Coronary artery (tissue), 2 donors: ENCODE measurements at regions not wholly inside any gene's neighbourhood (a gene's known extent, or its start where the extent isn't known, plus 50 kb on each side); places are given as distances from the start of the nearest gene placed in this dataset.

Experiments
- DNase-seq: peaks from one replicate; pipeline ENCODE4 v3.0.0-alpha.2; 2017; ENCODE audit warnings: low spot score
- H3K27ac ChIP-seq, 2 donors: fragments of 200-600 bp; sonication (generic); one replicate each; pipeline ENCODE4 v1.5.1; 2016 to 2019
- H3K4me3 ChIP-seq: fragments of 200-600 bp; sonication (generic); 2 replicates; pipeline ENCODE4 v1.5.1; 2016; ENCODE audit warnings: mild to moderate bottlenecking, moderate library complexity
- TF ChIP-seq, protein P1 (sequence below): fragments of 200-600 bp; sonication (generic); IDR thresholded peaks from one replicate; pipeline ENCODE4 v1.5.1; 2019; ENCODE audit warnings: antibody characterized with exemption

DNA sequence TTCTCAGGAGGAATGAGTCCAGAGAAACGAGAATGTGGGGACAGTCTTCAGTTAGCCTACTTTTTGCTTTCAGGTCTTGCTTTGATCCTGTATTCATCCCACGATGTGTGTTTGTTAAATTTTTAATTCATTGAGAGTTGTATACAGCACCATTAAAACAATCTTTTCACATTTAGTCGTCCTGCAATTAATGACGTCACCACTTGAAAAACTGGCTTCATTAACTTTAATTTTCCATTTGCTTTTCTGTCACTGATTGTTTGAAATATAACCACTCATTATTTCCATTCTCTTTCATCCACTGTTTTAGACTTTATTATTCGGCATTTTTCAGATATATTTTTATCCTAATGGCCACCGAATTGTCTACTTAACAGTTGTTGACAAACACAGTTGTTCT lies 146.9 kb downstream of the TFEC start:
- no peak for DNase-seq
- TF ChIP-seq, protein P1, sequence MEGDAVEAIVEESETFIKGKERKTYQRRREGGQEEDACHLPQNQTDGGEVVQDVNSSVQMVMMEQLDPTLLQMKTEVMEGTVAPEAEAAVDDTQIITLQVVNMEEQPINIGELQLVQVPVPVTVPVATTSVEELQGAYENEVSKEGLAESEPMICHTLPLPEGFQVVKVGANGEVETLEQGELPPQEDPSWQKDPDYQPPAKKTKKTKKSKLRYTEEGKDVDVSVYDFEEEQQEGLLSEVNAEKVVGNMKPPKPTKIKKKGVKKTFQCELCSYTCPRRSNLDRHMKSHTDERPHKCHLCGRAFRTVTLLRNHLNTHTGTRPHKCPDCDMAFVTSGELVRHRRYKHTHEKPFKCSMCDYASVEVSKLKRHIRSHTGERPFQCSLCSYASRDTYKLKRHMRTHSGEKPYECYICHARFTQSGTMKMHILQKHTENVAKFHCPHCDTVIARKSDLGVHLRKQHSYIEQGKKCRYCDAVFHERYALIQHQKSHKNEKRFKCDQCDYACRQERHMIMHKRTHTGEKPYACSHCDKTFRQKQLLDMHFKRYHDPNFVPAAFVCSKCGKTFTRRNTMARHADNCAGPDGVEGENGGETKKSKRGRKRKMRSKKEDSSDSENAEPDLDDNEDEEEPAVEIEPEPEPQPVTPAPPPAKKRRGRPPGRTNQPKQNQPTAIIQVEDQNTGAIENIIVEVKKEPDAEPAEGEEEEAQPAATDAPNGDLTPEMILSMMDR = no peak
- Histone ChIP-seq H3K27ac (no peak overlapping the region), H3K4me3 (no peak overlapping the region)

DNA sequence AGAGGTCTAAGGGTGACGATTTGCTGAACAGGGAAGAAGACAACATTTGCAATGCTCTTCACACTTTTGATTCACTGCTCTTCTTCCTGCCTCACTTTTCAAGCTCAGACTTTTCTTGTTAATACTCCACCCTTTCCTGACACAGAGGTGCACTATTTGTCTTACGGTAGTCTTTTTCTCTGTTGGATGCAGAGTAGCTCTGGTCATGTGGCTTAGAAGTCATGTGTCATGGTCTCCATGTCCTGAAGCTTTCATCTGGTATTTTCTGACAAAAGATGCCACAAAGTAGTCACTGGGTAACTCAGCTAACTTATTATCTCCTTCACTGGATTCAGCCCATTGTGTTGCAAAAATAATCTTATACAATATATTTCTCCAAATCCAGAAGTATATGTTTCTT lies 149.1 kb downstream of the TFEC start:
- Histone ChIP-seq H3K27ac (no peak overlapping the region), H3K4me3 (no peak overlapping the region)
- no peak for DNase-seq
- TF ChIP-seq, protein P1 = no peak

DNA sequence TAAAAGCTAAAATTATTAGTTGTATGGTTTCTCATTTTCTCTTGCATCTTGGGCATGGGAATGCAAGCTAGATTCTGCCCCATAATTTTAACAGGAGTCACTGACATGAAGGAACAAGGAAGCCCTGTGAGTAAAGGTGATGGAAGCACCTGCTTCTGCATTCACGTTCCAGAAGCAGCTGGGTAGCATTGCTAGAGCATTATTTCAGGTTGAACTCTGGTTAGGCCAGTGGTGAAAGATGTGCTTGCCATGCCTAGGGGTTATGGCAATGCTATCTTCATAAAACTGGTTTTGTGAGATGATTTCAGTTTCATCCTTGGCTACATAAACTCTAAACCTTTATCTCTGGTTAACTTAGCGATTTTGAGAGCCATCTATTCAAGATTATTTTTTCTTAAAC lies 151.4 kb downstream of the TFEC start:
- TF ChIP-seq, protein P1 = no peak
- Histone ChIP-seq H3K4me3 (no peak overlapping the region), H3K27ac (no peak overlapping the region)
- DNase-seq = no peak

DNA sequence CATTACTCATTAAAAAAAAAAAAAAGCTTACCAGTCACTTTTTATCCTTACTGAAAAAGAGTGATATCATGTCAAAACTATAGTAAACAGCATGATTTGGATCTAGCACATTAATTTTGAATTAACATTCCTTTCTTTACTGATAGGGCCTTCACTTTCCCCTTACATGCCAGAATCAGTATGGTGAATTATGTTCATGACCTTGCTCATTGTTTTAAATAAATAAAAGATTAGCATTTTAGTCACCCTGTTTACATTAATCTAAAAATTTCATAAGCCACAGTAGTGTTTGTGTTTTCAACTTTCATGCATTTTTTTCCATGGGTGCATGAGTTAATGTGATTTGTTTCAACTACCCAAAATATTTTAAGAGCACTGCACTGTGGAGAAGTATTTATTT lies 160.8 kb downstream of the TFEC start:
- DNase-seq = no peak
- Histone ChIP-seq H3K4me3 (no peak overlapping the region), H3K27ac (no peak overlapping the region)
- TF ChIP-seq, protein P1 = no peak

DNA sequence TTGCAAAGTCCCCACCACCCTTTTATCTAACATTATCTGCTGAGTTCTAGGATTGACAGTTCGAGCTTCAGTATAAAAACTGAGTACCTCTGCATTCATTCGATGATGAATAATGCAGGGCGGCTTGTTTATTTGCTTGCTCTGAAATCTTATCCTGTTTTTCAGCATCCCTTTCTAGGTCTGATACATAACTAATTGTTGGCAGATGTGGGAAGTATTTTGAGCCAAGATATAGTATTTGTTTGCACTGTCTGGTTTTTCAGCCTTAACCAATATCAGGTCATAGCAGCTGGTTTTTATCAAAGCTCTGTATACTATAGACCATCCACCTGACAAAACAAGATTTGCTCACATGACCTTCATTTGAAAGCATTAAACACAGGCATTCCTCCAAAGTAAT lies 161.4 kb downstream of the TFEC start:
- H3K27ac ChIP-seq = no peak overlapping the region
- H3K4me3 ChIP-seq = no peak overlapping the region
- TF ChIP-seq, protein P1 = no peak
- DNase-seq = no peak

DNA sequence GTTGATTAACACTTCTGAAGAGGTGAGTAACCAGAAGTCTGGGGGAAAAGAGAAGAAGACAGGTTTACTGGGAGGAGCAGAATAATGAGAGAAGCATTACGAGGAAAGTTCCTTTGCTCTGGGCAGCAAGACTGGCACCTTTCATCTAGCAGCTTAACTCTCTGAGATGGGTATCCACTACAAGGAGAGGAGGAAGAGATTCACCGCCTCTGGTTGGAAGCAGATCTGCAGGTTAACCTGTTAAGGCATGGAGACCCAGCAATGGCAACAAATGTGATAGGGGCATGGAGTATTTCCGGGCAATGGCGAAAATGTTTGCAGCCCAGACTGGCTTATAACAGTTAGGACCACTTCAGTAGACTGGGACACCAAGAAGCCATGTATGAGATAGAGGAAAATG lies 162.2 kb downstream of the TFEC start:
- no peak for DNase-seq

DNA sequence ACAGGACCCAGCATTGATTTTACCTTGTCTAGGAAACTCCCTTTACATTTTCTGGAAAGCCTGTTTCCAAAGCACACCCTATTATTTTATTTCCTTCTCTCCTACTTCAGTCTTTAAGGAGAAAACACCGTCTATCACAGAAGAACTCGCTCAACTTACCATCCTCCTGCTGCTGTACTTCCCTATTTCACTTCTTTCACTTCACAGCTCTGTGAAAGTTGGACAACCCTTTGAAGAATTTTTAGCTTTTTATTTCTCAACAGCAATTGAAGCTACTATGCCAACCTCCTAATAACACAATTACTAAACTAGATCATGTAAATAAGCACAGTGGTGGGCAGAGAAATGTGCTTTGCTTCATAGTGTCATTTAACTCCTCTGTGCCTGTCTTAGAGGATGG lies 166.5 kb downstream of the TFEC start:
- DNase-seq = no peak
- TF ChIP-seq, protein P1 = no peak
- Histone ChIP-seq H3K4me3 (no peak overlapping the region), H3K27ac (no peak overlapping the region)

More for the DNA sequence above, 162.2 kb downstream of the TFEC start:
- no peak overlapping the region for H3K4me3 ChIP-seq
- TF ChIP-seq, protein P1 = no peak
- no peak overlapping the region for H3K27ac ChIP-seq
